Nephron (organoid): ENCODE measurements at regions not wholly inside any gene's neighbourhood (a gene's known extent, or its start where the extent isn't known, plus 50 kb on each side); places are given as distances from the start of the nearest gene placed in this dataset.
"Not testable (repeated sequence)": the region's sequence is repeated elsewhere in the genome, so short reads cannot be mapped to it uniquely, and the experiment has no call there.

Source experiments
- H3K27ac Mint-ChIP-seq, 3 experiments: 2 replicates each; pipeline ENCODE4 v1.8.0; 2020; ENCODE audit warnings: mixed read lengths in 3 of 3, mild to moderate bottlenecking in 2 of 3, moderate library complexity in 1 of 3
- H3K27me3 Mint-ChIP-seq: 2 replicates; pipeline ENCODE4 v1.8.0; 2021; ENCODE audit warnings: low read depth, mild to moderate bottlenecking, moderate library complexity, mixed read lengths
- H3K36me3 Mint-ChIP-seq: 2 replicates; pipeline ENCODE4 v1.8.0; 2020; ENCODE audit warnings: low read depth, mixed read lengths
- H3K4me1 Mint-ChIP-seq: 2 replicates; pipeline ENCODE4 v1.8.0; 2020; ENCODE audit warnings: mixed read lengths
- H3K4me3 Mint-ChIP-seq, 3 experiments: 2 replicates each; pipeline ENCODE4 v1.8.0; 2020; ENCODE audit warnings: mild to moderate bottlenecking in 3 of 3, mixed read lengths in 3 of 3, moderate library complexity in 2 of 3
- H3K9me3 Mint-ChIP-seq: 2 replicates; pipeline ENCODE4 v1.8.0; 2020; ENCODE audit warnings: mixed read lengths
- CTCF ChIP-seq, 3 experiments: fragments of 200-600 bp; sonication (generic); IDR thresholded peaks; one replicate each; pipeline ENCODE4 v1.5.0; 2021; ENCODE audit warnings: antibody characterized with exemption in 3 of 3; ENCODE audit not compliant: unreplicated experiment in 3 of 3

DNA sequence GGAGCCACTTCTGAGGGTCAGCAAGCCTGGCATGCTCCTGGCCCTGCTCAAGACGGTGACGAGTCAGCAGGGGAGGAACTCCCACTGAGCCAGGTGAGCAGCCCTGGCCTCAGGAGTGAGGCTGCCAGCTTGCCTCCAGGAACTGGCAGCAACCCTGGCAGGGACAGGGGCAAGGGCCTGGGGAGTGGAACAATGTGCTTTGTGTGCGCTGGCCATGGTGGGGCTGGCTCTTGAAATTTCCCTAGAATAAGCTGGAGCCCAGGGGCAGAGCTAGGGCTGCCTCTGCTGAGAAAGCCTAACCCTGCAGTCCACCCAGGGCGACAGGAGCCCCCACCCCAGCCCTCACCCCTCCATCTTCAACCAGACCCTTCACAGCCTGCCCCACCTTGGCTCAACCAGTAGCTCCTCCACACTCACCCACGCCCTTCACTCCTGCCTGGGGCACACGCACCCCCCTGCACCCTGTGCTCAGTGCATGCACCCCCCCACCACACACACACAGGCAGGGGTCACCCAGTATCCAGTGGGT, 88.0 kb downstream of the MRPL14 start:
- no peak for TF ChIP-seq CTCF (IDR thresholded peaks at IDR 0.05; ENCODE audit: unreplicated experiment in 3 of 3)
- Mint-ChIP-seq H3K4me3 (no peak overlapping the region), H3K36me3 (no peaks in the 10 kb centered on the region), H3K9me3 (no peaks in the 10 kb centered on the region), H3K27me3 (no peaks in the 10 kb centered on the region), H3K4me1 (peaks cover 34% of the 10 kb centered on the region), H3K27ac (peak overlapping the region; percentile 51 to 89 (median 56))

- H3K27ac Mint-ChIP-seq, result peak overlapping the region; percentile 51 to 89 (median 56)
- H3K36me3 Mint-ChIP-seq, result no peaks in the 10 kb centered on the region
- H3K4me3 Mint-ChIP-seq, result no peak overlapping the region
- no peak for TF ChIP-seq CTCF (IDR thresholded peaks at IDR 0.05; ENCODE audit: unreplicated experiment in 3 of 3)
- peaks cover 33% of the 10 kb centered on the region for H3K4me1 Mint-ChIP-seq
- H3K9me3 Mint-ChIP-seq, result no peaks in the 10 kb centered on the region
- H3K27me3 Mint-ChIP-seq, result no peaks in the 10 kb centered on the region
Measured at GRCh38 chr6:44038543-44039065, 88.6 kb downstream of the MRPL14 start.

GRCh38 chr6:44037847-44038542, 89.3 kb downstream of the MRPL14 start:
- Mint-ChIP-seq H3K4me1 (peaks cover 27% of the 10 kb centered on the region), H3K27ac (no peak overlapping the region), H3K4me3 (no peak overlapping the region), H3K9me3 (no peaks in the 10 kb centered on the region), H3K36me3 (no peaks in the 10 kb centered on the region), H3K27me3 (no peaks in the 10 kb centered on the region)
- no peak for TF ChIP-seq CTCF (IDR thresholded peaks at IDR 0.05; ENCODE audit: unreplicated experiment in 3 of 3)

DNA sequence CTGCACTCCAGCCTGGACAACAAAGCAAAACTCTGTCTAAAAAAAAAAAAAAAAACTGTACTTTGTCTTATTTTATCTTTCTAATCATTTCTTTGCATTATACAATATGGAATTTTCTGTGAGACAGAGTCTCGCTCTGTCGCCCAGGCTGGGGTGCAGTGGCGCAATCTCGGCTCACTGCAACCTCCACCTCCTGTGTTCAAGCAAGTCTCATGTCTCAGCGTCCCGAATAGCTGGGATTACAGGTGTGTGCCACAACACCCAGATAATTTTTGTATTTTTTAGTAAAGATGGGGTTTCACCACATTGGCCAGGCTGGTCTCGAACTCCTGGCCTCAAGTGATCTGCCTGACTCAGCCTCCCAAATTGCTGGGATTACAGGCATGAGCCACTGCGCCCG, 90.0 kb downstream of the MRPL14 start:
- not testable (repeated sequence) for H3K4me3 Mint-ChIP-seq, H3K36me3 Mint-ChIP-seq, H3K27ac Mint-ChIP-seq, H3K9me3 Mint-ChIP-seq, H3K27me3 Mint-ChIP-seq
- peaks cover 25% of the 10 kb centered on the region for H3K4me1 Mint-ChIP-seq

DNA sequence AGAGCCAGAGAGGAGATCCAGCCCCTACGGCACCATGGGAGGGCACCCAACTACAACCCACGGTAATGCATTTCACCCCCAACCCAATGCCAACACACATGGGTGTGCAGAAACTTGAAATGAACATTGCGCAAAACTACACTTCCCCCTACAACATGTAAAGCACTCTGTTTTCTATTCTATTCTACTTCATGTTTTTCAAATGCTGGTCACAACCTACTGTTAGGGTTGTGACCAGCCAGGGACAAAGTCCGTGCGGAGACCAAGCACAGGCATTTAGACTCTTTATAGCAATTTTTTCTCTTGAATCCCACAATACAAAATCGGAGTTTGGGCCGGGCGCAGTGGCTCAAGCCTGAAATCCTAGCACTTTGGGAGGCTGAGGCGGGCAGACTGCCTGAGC, 90.6 kb downstream of the MRPL14 start:
- H3K36me3 Mint-ChIP-seq, result no peaks in the 10 kb centered on the region
- H3K27me3 Mint-ChIP-seq, result no peaks in the 10 kb centered on the region
- no peak for TF ChIP-seq CTCF (IDR thresholded peaks at IDR 0.05; ENCODE audit: unreplicated experiment in 3 of 3)
- H3K27ac Mint-ChIP-seq, result peak overlapping the region in 2 of 3 experiments; percentile 67 to 78
- H3K4me1 Mint-ChIP-seq, result peaks cover 21% of the 10 kb centered on the region
- H3K9me3 Mint-ChIP-seq, result no peaks in the 10 kb centered on the region
- no peak overlapping the region for H3K4me3 Mint-ChIP-seq

GRCh38 chr6:44036196-44036595, 91.1 kb downstream of the MRPL14 start:
- Mint-ChIP-seq H3K9me3 (no peaks in the 10 kb centered on the region), H3K4me3 (no peak overlapping the region), H3K4me1 (peaks cover 19% of the 10 kb centered on the region), H3K36me3 (no peaks in the 10 kb centered on the region), H3K27ac (peak overlapping the region in 2 of 3 experiments; percentile 67 to 78), H3K27me3 (no peaks in the 10 kb centered on the region)
- TF ChIP-seq CTCF (IDR thresholded peaks at IDR 0.05; ENCODE audit: unreplicated experiment in 3 of 3), result no peak
